ENCODE measurements at regions not wholly inside any gene's neighbourhood (a gene's known extent, or its start where the extent isn't known, plus 50 kb on each side); places are given as distances from the start of the nearest gene placed in this dataset.

DNA sequence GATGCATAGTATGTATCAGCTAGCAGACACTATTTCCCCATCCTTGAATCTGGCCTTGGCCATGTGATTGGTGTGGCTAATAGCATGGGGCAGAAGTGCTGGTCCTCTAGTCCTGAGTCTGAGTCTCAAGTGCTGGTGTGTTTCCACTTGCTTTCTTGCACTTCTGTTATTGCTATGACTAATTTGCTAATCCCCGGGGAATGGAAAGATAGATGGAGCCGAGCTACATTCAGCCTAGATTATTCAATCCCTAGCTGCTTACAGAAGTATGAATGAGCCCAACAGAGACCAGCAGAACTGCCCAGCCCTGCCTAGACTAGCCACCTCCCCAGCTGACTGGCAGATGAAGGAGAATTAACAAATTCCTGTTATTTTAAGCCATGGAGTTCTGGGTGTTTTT lies 53.2 kb upstream of the SYPL1 start:
- no peak for DNase-seq

DNA sequence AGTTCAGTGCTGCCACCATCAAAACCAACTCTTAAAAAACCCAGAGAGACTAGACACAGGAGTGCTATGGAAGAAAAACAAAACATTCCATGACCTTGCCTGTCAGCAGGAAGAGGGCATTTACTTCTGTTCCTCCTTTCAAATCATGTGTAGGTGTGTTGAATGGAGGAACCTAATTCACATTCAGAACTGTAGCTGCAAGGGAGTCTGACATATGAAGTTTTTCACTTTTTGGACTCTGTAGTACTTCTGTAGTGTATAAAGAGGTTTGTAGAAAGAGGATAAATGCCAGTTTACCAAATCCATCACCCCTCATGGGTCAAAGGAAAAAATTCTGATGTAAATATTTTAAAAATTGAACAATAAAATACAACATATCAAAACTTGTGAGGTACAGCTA lies 51.1 kb upstream of the SYPL1 start:
- no peak for DNase-seq

Measured in CD4-positive, alpha-beta T cell treated with Interferon gamma for 1 hour (primary cell).